Activated B cell treated with CpG ODN at 0.5 μM for 24 hours (primary cell): ENCODE measurements at regions not wholly inside any gene's neighbourhood (a gene's known extent, or its start where the extent isn't known, plus 50 kb on each side); places are given as distances from the start of the nearest gene placed in this dataset.

Experiments used
- ATAC-seq: fragments of 200-7000 bp; cut with Tn5 transposase; one replicate; pipeline ENCODE4 v1.10.0; 2021; ENCODE audit warnings: low read depth, mild to moderate bottlenecking, moderate library complexity
- CTCF ChIA-PET: fragments of 350-600 bp; sonication (Branson Sonifier 250); formaldehyde crosslinking; loops from one replicate; lab custom pipeline; 2021; ENCODE audit warnings: antibody characterized with exemption; lab: Charles Lee
- POLR2A ChIA-PET: fragments of 350-600 bp; sonication (Branson Sonifier 250); formaldehyde crosslinking; loops from one replicate; lab custom pipeline; 2021; ENCODE audit warnings: antibody characterized with exemption; lab: Charles Lee
- DNase-seq: peaks from one replicate; pipeline ENCODE4 v3.0.0; 2022
- H3K27ac Mint-ChIP-seq: one replicate; pipeline ENCODE4 v1.8.0; 2020; ENCODE audit warnings: mixed read lengths
- H3K27me3 Mint-ChIP-seq: one replicate; pipeline ENCODE4 v1.8.0; 2021; ENCODE audit warnings: mixed read lengths
- H3K36me3 Mint-ChIP-seq: one replicate; pipeline ENCODE4 v1.8.0; 2021; ENCODE audit warnings: low read depth, mixed read lengths
- H3K4me1 Mint-ChIP-seq: one replicate; pipeline ENCODE4 v1.8.0; 2021; ENCODE audit warnings: mixed read lengths
- H3K4me3 Mint-ChIP-seq: one replicate; pipeline ENCODE4 v1.8.0; 2020; ENCODE audit warnings: mild to moderate bottlenecking, mixed read lengths
- H3K9me3 Mint-ChIP-seq: one replicate; pipeline ENCODE4 v1.8.0; 2020; ENCODE audit warnings: mixed read lengths
- CTCF ChIP-seq: fragments of 200-600 bp; IDR thresholded peaks from one replicate; pipeline ENCODE4 v1.8.0; 2022; ENCODE audit warnings: antibody characterized with exemption, mild to moderate bottlenecking
- intact Hi-C: fragments of 100-400 bp; cut with micrococcal nuclease; formaldehyde crosslinking; loops from one replicate; pipeline ENCODE4 v1.15.1; 2024

- no peak for ATAC-seq
- H3K27me3 Mint-ChIP-seq: no peaks in the 10 kb centered on the region
- POLR2A ChIA-PET: no interaction called here
- H3K36me3 Mint-ChIP-seq: no peaks in the 10 kb centered on the region
- peaks cover 6% of the 10 kb centered on the region for H3K9me3 Mint-ChIP-seq
- no peak overlapping the region for H3K27ac Mint-ChIP-seq
- intact Hi-C loops: no loop called here
- no peak for TF ChIP-seq CTCF
- no peak for DNase-seq
- no peak overlapping the region for H3K4me3 Mint-ChIP-seq
- H3K4me1 Mint-ChIP-seq: no peaks in the 10 kb centered on the region
- CTCF ChIA-PET: no interaction called here
Measured at GRCh38 chr15:36265422-36265821, 314.0 kb upstream of the CDIN1 start.

DNA sequence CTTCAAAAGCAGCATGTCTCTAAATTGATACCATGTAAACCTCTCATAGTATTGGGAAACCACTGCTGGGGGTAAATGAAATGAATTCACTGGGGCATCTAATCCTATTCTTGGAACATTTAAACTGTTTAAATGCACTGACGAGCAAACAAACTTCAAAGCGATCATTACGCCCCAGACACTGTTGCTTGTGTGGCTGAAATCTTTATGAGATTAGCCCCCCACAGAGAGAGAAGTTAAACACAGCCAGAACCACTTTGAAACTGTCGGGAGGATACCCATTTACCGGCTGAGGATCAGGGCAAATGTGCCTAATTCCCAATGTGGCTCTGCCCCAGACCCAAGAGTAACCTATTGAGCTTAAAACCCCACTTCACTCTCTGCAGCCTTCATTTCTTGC is 308.4 kb upstream of the CDIN1 start:
- ChIA-PET CTCF (no interaction called here), POLR2A (no interaction called here)
- no peak for TF ChIP-seq CTCF
- Mint-ChIP-seq H3K4me3 (no peak overlapping the region), H3K4me1 (no peaks in the 10 kb centered on the region), H3K27ac (no peak overlapping the region), H3K9me3 (peaks cover 2% of the 10 kb centered on the region), H3K36me3 (no peaks in the 10 kb centered on the region), H3K27me3 (no peaks in the 10 kb centered on the region)
- intact Hi-C loops: no loop called here
- DNase-seq (no peak), ATAC-seq (no peak)

GRCh38 chr15:36275656-36276055 is 303.8 kb upstream of the CDIN1 start:
- CTCF ChIA-PET: no interaction called here
- Mint-ChIP-seq H3K4me3 (no peak overlapping the region), H3K9me3 (peaks cover 10% of the 10 kb centered on the region), H3K36me3 (no peaks in the 10 kb centered on the region), H3K4me1 (no peaks in the 10 kb centered on the region), H3K27ac (no peak overlapping the region), H3K27me3 (no peaks in the 10 kb centered on the region)
- POLR2A ChIA-PET: no interaction called here
- ATAC-seq (no peak), DNase-seq (no peak)
- no peak for TF ChIP-seq CTCF
- intact Hi-C loops: no loop called here

DNA sequence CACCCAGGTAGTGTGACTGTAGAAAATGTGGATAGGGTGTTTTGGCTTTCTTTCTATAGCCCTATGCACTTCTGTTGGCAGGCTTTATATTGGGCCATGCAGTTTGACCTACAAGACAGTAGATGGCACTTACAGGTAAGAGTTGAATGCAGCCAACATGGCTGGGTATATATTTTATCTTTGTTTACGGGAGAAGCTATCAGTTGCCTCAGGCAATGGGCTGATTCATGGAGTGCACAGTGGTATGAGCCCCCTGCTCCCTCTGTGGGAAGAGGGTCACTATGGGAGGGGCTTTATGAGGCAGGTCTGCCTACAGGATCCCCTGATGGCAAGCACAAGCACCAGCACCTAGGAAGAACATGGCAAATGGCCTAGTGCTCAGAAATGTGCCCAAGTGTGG is 301.2 kb upstream of the CDIN1 start:
- Mint-ChIP-seq H3K36me3 (no peaks in the 10 kb centered on the region), H3K27ac (no peak overlapping the region), H3K9me3 (peaks cover 12% of the 10 kb centered on the region), H3K4me1 (no peaks in the 10 kb centered on the region), H3K4me3 (no peak overlapping the region), H3K27me3 (no peaks in the 10 kb centered on the region)
- ATAC-seq: no peak
- intact Hi-C loops: no loop called here
- ChIA-PET POLR2A (no interaction called here), CTCF (no interaction called here)
- DNase-seq: no peak
- TF ChIP-seq CTCF: no peak

DNA sequence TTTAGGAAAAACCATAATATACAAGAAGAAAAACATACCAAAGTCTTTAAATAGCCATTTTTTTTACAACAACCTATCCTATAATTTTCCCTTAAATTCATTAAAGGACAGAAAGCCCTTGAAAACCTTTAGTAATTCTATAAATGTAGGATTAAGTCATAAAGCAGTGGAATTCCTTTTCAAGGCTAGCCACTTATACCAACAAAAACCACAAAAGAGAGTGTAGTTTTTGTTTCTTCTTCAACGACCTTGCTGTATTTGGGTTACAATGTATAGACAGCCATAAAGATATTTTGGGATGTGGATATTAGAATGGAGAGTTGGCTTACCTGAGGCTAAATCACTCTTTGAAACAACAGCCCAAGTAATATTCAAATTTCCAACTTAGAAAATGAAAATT is 296.6 kb upstream of the CDIN1 start:
- no peak overlapping the region for H3K27ac Mint-ChIP-seq
- ATAC-seq (no peak), DNase-seq (no peak)
- peaks cover 1% of the 10 kb centered on the region for H3K9me3 Mint-ChIP-seq
- CTCF ChIA-PET: no interaction called here
- no peaks in the 10 kb centered on the region for H3K4me1 Mint-ChIP-seq
- POLR2A ChIA-PET: no interaction called here
- H3K4me3 Mint-ChIP-seq: no peak overlapping the region
- H3K36me3 Mint-ChIP-seq: no peaks in the 10 kb centered on the region
- no peaks in the 10 kb centered on the region for H3K27me3 Mint-ChIP-seq
- no peak for TF ChIP-seq CTCF
- intact Hi-C loops: no loop called here
